DMS153 (cell line): ENCODE measurements at regions not wholly inside any gene's neighbourhood (a gene's known extent, or its start where the extent isn't known, plus 50 kb on each side); places are given as distances from the start of the nearest gene placed in this dataset.

Source experiments
- DNase-seq: peaks from one replicate; lab custom pipeline; 2025; lab: John Stamatoyannopoulos, UW

DNA sequence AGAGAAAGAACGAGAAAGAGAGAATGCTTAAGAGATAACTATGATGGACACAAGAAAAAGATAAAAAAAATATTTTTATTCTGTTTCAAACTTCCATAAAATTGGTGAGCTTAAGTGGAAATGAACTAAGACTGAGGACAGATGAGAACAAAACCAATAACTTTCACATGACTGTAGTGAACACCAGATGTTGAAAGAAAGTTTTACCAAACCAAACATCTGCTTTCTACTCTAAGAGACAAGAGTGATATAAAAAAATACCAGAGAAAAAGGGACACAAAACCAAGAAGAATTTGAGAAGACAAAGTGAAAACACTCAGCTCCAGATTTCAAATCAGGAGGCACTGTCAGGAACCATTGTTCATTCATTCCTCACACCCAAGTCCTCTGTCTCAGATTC lies 147.9 kb downstream of the IMPG2 start:
- no peak for DNase-seq

DNA sequence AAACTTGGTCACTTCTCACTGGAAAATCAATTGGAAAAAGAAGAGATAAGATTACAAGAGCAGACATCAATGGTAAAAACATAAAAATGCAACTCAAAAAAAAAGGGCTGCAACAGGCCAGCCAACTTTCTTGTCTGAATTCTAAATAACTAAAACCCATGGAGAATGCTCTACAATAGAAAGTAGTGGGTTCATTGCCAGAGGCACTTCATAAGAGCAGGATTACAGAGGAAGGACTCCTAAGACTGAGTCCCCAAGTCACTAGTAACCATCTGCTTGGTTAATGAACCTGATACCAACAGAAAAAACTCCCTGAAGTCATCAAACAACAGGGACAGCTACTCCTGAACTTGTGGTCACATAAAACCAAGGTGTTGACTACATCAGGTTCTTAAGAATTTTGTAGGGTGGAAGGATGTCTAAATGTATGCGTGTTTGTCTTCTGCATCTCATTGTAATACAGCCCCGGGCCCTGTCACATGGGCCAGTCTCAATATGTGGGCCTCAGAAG lies 148.6 kb downstream of the IMPG2 start:
- no peak for DNase-seq

DNA sequence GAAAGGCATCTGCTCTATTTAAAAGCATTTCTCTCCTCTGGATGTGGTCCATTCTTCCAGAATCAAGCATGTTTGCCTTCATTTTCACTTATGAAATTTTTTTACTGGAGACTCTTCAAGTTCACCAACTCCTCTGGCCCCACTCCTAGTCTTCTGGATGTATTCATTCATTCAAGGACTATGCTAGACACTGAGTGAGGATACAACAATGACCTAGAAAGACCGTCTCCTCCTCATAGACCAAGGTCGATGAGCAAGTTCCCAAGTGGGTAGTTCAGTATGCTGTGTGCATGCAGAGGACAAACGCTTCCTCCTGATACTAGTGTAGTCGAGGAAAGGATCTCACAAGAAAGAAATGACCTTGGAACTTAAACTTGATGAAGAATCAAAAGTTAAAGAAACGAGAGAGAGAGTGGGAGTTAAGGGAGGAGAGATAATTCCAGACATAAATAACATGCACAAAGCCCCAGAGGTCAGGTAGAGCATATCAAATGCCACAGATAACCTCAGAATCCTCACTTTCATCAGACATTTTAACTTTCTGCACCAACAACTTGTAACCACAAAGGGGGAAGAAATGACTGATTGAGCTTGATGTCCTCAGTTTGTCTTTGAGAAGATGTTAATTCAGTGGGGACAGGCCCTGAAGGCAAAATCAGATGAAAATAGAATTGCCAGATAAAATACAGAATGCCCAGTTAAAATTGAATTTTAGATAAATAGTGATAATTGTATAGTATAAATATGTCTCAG lies 149.4 kb downstream of the IMPG2 start:
- DNase-seq = no peak

DNA sequence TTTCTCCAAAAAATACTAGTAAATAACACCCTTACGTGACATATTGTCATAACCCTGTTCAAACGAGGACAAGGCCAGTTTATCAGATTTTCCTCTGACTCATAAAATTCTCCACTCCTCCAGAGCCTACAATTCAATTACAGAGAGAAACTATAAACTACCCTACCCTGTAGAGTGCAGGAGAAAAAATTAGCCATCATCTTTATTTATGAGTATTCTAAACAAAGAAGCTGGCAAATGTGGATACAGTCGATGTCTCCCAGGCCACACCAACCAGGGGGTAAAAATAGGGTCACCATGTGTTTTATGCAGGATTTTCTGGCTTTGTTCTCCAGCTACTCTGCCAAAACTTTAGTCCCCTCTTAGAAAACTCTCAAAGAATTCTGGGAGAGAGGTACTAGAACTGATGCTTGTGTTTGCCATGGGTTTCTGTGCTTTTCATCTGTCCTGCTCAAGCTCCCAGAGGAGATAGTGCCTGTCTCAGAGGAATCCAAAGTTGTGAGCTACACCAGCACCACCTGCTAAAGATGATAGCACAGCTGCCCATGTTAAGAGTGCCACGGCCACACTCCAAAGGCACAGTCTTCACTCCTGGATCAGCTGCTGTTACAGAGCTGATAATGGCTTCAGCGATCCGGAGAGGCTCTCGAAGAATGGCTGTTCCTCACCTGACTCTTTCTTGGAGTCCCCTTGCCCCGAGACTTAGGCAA lies 150.2 kb downstream of the IMPG2 start:
- no peak for DNase-seq

GRCh38 chr3:101169516-101169915 lies 150.9 kb downstream of the IMPG2 start:
- DNase-seq = no peak

DNA sequence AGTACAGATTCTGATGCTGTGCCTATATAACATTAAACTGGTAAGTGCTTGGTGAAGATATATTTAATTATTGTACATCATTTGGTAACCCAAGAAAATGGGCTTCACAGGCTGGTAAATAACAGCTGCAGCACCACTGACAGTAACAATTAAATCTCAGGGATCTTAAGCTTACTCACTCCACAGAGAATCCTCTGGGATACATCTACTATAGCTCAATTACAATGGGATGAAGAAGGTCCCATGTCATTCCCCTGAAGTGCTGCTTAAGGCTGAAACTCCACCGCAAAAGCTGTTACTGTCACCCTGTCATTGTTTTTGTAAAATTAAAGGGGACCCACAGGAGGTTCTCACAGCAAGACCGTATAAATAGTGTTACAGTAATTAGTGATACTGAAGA lies 153.0 kb downstream of the IMPG2 start:
- no peak for DNase-seq

DNA sequence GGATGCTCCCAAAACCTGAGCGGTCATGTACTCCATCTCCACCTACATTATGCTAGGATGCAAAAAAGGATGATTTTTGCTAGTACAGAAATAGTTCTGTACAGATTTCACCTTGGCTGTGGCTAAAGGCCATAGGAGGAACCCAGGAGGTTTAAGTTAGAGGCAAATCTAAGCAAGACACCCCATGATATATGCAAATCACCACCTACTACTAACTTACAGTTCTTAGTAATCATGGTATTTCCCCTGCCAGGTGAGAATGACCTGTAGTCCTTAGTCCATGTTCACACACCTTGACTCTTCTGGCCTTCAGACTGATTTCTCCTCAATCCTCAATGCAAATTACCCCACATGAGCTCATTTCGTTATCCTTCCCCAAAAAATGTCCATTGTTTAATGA lies 154.2 kb downstream of the IMPG2 start:
- DNase-seq = no peak

DNA sequence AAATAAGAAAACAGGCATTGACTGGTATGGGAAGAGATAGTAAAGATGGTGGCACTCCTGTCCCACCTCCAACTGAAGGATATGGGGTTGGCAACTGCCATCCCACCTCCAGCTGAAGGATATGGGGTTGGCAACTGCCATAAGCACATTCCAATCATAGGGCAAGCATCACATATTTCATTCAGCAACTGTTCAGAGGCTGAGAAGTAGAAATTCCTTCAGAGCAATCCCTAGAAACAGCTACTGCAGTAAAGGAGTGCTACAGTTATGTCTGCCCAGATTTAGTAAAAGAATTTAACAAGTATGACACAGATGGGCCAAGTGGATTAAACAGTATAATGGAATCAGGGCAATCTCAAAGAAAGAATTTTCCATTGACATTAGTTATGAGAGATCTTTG lies 156.8 kb downstream of the IMPG2 start:
- no peak for DNase-seq

DNA sequence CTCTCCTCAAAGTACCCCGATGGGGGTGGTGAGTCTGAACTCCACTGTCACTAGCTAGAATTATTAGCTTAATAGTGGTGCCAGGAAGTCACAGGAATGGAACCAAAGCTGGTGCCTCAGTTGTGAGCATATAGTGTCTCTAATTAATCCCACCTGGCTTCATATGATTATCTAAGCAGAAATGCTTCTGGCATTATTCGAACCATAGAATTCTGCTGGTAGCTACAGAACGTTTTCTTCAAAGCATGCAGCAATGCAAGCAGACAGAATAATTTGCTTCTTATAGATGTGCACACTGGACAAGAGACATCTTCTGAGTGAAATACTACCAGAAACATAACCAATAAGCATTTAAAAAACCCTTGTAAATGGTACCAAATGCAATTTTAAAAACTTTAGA lies 160.9 kb downstream of the IMPG2 start:
- no peak for DNase-seq

GRCh38 chr3:101158374-101158773 lies 162.0 kb downstream of the IMPG2 start:
- no peak for DNase-seq

DNA sequence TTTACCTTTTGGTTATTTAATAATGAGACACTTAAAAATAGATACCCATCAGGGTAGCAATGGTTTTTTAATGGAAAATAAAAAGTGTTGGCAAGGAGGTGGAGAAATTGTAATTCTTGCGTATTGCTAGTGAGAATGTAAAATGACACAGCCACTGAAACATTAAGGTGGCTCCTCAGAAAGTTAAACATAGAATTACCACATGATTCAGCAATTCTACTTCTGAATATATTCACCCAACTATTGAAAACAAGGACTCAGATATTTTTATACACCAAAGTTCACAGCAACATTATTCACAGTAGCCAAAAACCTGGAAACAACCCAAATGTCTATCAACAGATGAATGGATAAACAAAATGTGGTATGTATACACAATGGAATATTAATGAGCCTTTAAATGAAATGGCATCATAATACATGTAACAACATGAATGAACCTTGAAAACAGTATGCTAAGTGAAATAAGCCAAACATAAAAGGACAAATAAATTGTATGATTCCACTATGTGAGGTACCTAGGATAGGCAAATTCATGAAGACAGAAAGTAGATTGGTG lies 163.5 kb downstream of the IMPG2 start:
- DNase-seq = no peak

GRCh38 chr3:101155825-101156224 lies 162.6 kb upstream of the ABI3BP start:
- no peak for DNase-seq

DNA sequence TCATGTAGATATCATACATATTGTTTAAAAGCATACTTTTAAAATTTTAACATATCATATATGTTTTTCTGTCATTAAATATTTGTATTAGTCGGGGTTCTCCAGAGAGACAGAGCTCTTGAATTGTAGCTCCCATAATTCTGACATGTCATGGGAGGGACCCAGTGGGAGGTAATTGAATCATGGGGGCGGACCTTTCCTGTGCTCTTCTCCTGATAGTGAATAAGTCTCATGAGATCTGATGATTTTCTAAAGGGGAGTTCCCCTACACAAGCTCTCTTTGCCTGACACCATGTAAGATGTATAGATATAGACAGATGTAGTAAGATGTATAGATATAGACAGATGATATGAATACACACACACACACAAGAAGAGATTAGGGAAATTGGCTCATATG lies 161.2 kb upstream of the ABI3BP start:
- no peak for DNase-seq

- no peak for DNase-seq
Measured at GRCh38 chr3:101151286-101151913, 158.2 kb upstream of the ABI3BP start.

GRCh38 chr3:101150504-101150903 lies 157.3 kb upstream of the ABI3BP start:
- DNase-seq = no peak

- DNase-seq = no peak
Measured at GRCh38 chr3:101149707-101150106, 156.5 kb upstream of the ABI3BP start.

GRCh38 chr3:101149251-101149650 lies 156.0 kb upstream of the ABI3BP start:
- DNase-seq = no peak

DNA sequence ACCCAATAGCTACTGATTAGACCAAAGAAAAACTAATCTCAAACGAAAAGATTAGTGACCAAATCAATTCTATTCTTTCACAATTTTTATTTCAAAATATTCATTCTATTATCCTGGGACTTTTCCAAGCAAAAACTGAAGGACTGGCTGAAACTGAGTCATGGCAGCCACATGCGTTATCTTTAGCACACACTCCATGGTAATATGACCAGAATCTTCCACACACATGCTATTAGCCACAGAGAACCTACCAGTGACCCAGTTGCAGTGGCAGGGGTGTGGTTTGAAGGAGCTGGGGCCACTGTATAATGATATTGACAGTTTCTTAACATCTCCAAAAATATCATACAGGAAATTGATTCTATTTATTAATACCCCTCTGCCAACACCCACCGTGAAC lies 154.8 kb upstream of the ABI3BP start:
- no peak for DNase-seq

DNA sequence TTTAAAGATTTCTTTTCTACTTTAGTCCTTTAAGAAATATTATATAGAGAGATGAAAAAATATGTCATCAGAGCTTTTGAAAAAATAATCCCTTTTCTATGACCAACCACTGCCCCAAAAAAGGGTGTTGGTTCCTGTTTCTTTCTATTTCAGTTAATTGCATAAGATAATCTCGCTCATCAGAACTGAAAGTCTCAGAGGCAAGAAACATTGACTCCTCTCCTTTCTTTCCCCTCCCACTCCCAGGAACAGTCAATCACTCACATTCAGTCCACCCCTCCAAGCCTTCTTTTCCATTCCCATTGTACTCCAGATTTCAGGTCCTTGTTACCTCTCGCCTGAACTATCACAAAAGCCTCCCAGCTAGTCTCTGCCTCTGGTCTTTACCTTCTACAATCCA lies 153.7 kb upstream of the ABI3BP start:
- DNase-seq = no peak

GRCh38 chr3:101144105-101144504 lies 150.9 kb upstream of the ABI3BP start:
- DNase-seq = no peak

GRCh38 chr3:101143012-101143411 lies 149.8 kb upstream of the ABI3BP start:
- no peak for DNase-seq

- DNase-seq = no peak
Measured at GRCh38 chr3:101142160-101142559, 148.9 kb upstream of the ABI3BP start.

- no peak for DNase-seq
Measured at GRCh38 chr3:101141135-101141534, 147.9 kb upstream of the ABI3BP start.
